ENCODE measurements at regions not wholly inside any gene's neighbourhood (a gene's known extent, or its start where the extent isn't known, plus 50 kb on each side); places are given as distances from the start of the nearest gene placed in this dataset.

- POLR2A ChIA-PET = no interaction called here
- CTCF ChIA-PET = no interaction called here
- Histone ChIP-seq H3K36me3 (ENCODE audit: control insufficient read depth, insufficient read depth, low read length) (no peaks in the 10 kb centered on the region), H3K27ac (ENCODE audit: low read length) (no peak overlapping the region), H3K9me3 (ENCODE audit: control insufficient read depth, insufficient read depth, low read depth, low read length) (no peaks in the 10 kb centered on the region), H3K4me3 (ENCODE audit: low read depth in 2 of 2, low read length in 2 of 2) (no peak overlapping the region), H3K27me3 (ENCODE audit: control insufficient read depth, insufficient read depth, low read length) (peaks cover 3% of the 10 kb centered on the region; the same call in 1 of the 2 replicates), H3K4me1 (ENCODE audit: control insufficient read depth, insufficient read depth, low read length) (no peaks in the 10 kb centered on the region)
- no peak for DNase-seq (ENCODE audit: low read depth, low spot score)
- no peak for TF ChIP-seq SIN3A (IDR thresholded peaks at IDR 0.05; ENCODE audit: borderline replicate concordance, insufficient read depth, low read depth, low read length)
- TF ChIP-seq TCF7L2 (IDR thresholded peaks at IDR 0.05; ENCODE audit: low read depth, low read length) = no peak
- TF ChIP-seq POLR2AphosphoS5 (IDR thresholded peaks at IDR 0.05; ENCODE audit: low read depth, low read length) = no peak
- TF ChIP-seq CTCF (IDR thresholded peaks at IDR 0.05) = no peak
- TF ChIP-seq REST (IDR thresholded peaks at IDR 0.05; ENCODE audit: insufficient read depth in 1 of 2, low read depth in 2 of 2, low read length in 1 of 2) = no peak
- no peak for ATAC-seq
- intact Hi-C loops (cut with micrococcal nuclease; ENCODE audit: unreplicated experiment) (no loop called here), in situ Hi-C loops (cut with HindIII; ENCODE audit: low pct_unique_long_range_greater_than_20kb, low sequenced_read_pairs) (no loop called here)
- no TSS peak for BruUV-seq (replicated peaks)
These were observed 104.4 kb upstream of the FOXP4 start for GRCh38 chr6:41441598-41442351.

- no TSS peak for BruUV-seq (replicated peaks)
- no peak for TF ChIP-seq POLR2AphosphoS5 (IDR thresholded peaks at IDR 0.05; ENCODE audit: low read depth, low read length)
- TF ChIP-seq REST (IDR thresholded peaks at IDR 0.05; ENCODE audit: insufficient read depth in 1 of 2, low read depth in 2 of 2, low read length in 1 of 2) = no peak
- TF ChIP-seq SIN3A (IDR thresholded peaks at IDR 0.05; ENCODE audit: borderline replicate concordance, insufficient read depth, low read depth, low read length) = no peak
- no peak for TF ChIP-seq CTCF (IDR thresholded peaks at IDR 0.05)
- TF ChIP-seq TCF7L2 (IDR thresholded peaks at IDR 0.05; ENCODE audit: low read depth, low read length) = no peak
- intact Hi-C loops (cut with micrococcal nuclease; ENCODE audit: unreplicated experiment) (no loop called here), in situ Hi-C loops (cut with HindIII; ENCODE audit: low pct_unique_long_range_greater_than_20kb, low sequenced_read_pairs) (no loop called here)
- ChIA-PET POLR2A (no interaction called here), CTCF (interaction anchor here (0.6 kb wide), 1 partner anchor 30 kb away, joined by 3 read pairs; no protein-coding TSS in a partner anchor)
- Histone ChIP-seq H3K9me3 (ENCODE audit: control insufficient read depth, insufficient read depth, low read depth, low read length) (no peaks in the 10 kb centered on the region), H3K36me3 (ENCODE audit: control insufficient read depth, insufficient read depth, low read length) (no peaks in the 10 kb centered on the region), H3K27me3 (ENCODE audit: control insufficient read depth, insufficient read depth, low read length) (peaks cover 3% of the 10 kb centered on the region; the same call in 1 of the 2 replicates), H3K4me1 (ENCODE audit: control insufficient read depth, insufficient read depth, low read length) (no peaks in the 10 kb centered on the region), H3K27ac (ENCODE audit: low read length) (no peak overlapping the region), H3K4me3 (ENCODE audit: low read depth in 2 of 2, low read length in 2 of 2) (no peak overlapping the region)
- ATAC-seq (no peak), DNase-seq (ENCODE audit: low read depth, low spot score) (no peak)
These were observed 103.9 kb upstream of the FOXP4 start for GRCh38 chr6:41442352-41442672.

Data from Panc1 (cell line).